Fibroblast of lung (primary cell): ENCODE measurements at regions not wholly inside any gene's neighbourhood (a gene's known extent, or its start where the extent isn't known, plus 50 kb on each side); places are given as distances from the start of the nearest gene placed in this dataset.
A peak's percentile ranks its signal among the peaks of the same experiment; 100 is the strongest.

Source experiments
- DNase-seq, 2 donors: peaks; one replicate each; pipeline versions ENCODE4 v3.0.0 to v3.0.0-alpha.2; 2010; ENCODE audit warnings: low read depth in 2 of 2
- H2AFZ ChIP-seq: 2 replicates; pipeline ENCODE4 v1.5.1; 2012; ENCODE audit warnings: low read length, control low read depth, inconsistent platforms
- H3K27ac ChIP-seq: 2 replicates; pipeline ENCODE4 v1.5.1; 2011; ENCODE audit warnings: low read length, control low read depth; ENCODE audit not compliant: insufficient read depth
- H3K27me3 ChIP-seq: 2 replicates; pipeline ENCODE4 v1.5.1; 2011; ENCODE audit warnings: mild to moderate bottlenecking, low read length; ENCODE audit not compliant: control insufficient read depth, insufficient read depth
- H3K36me3 ChIP-seq: 2 replicates; pipeline ENCODE4 v1.5.1; 2011; ENCODE audit warnings: low read length; ENCODE audit not compliant: control insufficient read depth, insufficient read depth
- H3K4me1 ChIP-seq: 2 replicates; pipeline ENCODE4 v1.5.1; 2011; ENCODE audit warnings: low read length; ENCODE audit not compliant: control insufficient read depth, insufficient read depth; ENCODE audit errors: extremely low read depth
- H3K4me2 ChIP-seq: 2 replicates; pipeline ENCODE4 v1.5.1; 2011; ENCODE audit warnings: low read length, control low read depth; ENCODE audit not compliant: insufficient read depth; ENCODE audit errors: extremely low read depth
- H3K4me3 ChIP-seq, 4 experiments: fragments of 200-600 bp in 1 of 4; sonication (generic) in 1 of 4; replicated peaks in 1 of 4; 2 replicates each; pipeline ENCODE4 v1.5.1; 2011 to 2016; ENCODE audit warnings: low read length in 4 of 4, low read depth in 3 of 4, mild to moderate bottlenecking in 3 of 4, control low read depth in 2 of 4, inconsistent platforms in 1 of 4, mixed read lengths in 1 of 4; ENCODE audit not compliant: insufficient read depth in 1 of 4; ENCODE audit errors: control extremely low read depth in 1 of 4
- H3K79me2 ChIP-seq: 2 replicates; pipeline ENCODE4 v1.5.1; 2012; ENCODE audit warnings: mild to moderate bottlenecking, low read length, inconsistent platforms; ENCODE audit not compliant: control insufficient read depth, insufficient read depth
- H3K9ac ChIP-seq: 2 replicates; pipeline ENCODE4 v1.5.1; 2011; ENCODE audit warnings: mild to moderate bottlenecking, low read length, control low read depth; ENCODE audit not compliant: insufficient read depth
- H3K9me3 ChIP-seq: 2 replicates; pipeline ENCODE4 v1.5.1; 2012; ENCODE audit warnings: low read depth, low read length; ENCODE audit not compliant: control insufficient read depth, insufficient read depth
- H4K20me1 ChIP-seq: 2 replicates; pipeline ENCODE4 v1.5.1; 2011; ENCODE audit warnings: low read length; ENCODE audit not compliant: control insufficient read depth, insufficient read depth; ENCODE audit errors: extremely low read depth
- CTCF ChIP-seq, 2 donors: IDR thresholded peaks in 1 of 2; conservative IDR thresholded peaks in 1 of 2; 1 replicate in 1 of 2; 2 replicates in 1 of 2; pipeline ENCODE4 v1.5.1; 2011 to 2012; ENCODE audit warnings: low read length in 2 of 2, control low read depth in 1 of 2, inconsistent platforms in 1 of 2, low read depth in 1 of 2, mild to moderate bottlenecking in 1 of 2
- EZH2 ChIP-seq: IDR thresholded peaks from 2 replicates; pipeline ENCODE4 v1.5.1; 2012; ENCODE audit warnings: low read length, control low read depth, mild to moderate bottlenecking; ENCODE audit errors: missing control alignments

DNA sequence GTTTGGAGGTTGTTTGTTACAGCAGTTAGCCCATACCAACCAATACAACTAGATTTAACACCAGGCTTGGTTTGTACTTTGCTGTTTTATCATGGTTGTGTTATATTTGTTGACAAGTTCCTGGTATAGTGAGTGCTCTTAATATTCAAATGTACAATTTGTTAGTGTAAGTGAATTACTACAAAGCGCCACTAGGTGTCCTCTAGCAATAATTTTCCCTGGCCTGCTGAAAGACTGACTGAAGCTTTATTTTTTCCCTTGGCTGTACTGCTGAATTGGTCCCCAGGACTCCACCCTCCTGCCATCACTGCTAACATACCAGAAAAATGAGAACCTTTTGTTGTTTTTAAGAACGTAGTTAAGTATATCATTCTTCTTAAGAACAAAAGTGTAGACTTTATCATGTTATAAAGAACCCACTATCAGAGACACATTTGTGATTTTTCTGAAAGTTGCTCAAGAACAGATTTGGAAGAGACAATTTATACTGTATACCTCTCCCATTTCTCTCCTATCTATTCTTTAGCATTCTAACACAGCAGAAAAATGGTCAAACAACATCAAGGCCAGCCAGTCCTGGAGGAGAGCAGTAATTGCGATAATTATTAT is 75.3 kb upstream of the FAR2 start:
- H3K79me2 ChIP-seq, result no peaks in the 10 kb centered on the region
- H3K4me2 ChIP-seq, result no peak overlapping the region
- H3K9ac ChIP-seq, result no peak overlapping the region

GRCh38 chr12:29081101-29081500 is 68.0 kb upstream of the FAR2 start:
- no peak overlapping the region for H3K4me2 ChIP-seq
- no peaks in the 10 kb centered on the region for H3K4me1 ChIP-seq
- no peak overlapping the region for H3K9ac ChIP-seq
- no peaks in the 10 kb centered on the region for H4K20me1 ChIP-seq
- no peaks in the 10 kb centered on the region for H3K79me2 ChIP-seq
- no peaks in the 10 kb centered on the region for H3K36me3 ChIP-seq
- no peaks in the 10 kb centered on the region for H3K9me3 ChIP-seq
- H3K27me3 ChIP-seq, result no peaks in the 10 kb centered on the region
- no peak for TF ChIP-seq EZH2
- TF ChIP-seq CTCF (conservative IDR thresholded peaks at IDR 0.05 in 1 of 2, IDR thresholded peaks at IDR 0.05 in 1 of 2; ENCODE audit: low read depth in 1 of 2, low read length in 2 of 2), result no peak
- DNase-seq, result no peak
- H2AFZ ChIP-seq, result no peak overlapping the region
- H3K27ac ChIP-seq, result no peak overlapping the region
- H3K4me3 ChIP-seq, result no peak overlapping the region

More for the DNA sequence above, 75.3 kb upstream of the FAR2 start:
- H2AFZ ChIP-seq, result no peak overlapping the region
- H3K4me3 ChIP-seq, result no peak overlapping the region
- no peaks in the 10 kb centered on the region for H3K36me3 ChIP-seq
- H3K9me3 ChIP-seq, result no peaks in the 10 kb centered on the region
- H3K27me3 ChIP-seq, result no peaks in the 10 kb centered on the region
- no peaks in the 10 kb centered on the region for H3K4me1 ChIP-seq
- DNase-seq, result peak; percentile 54 to 69
- no peaks in the 10 kb centered on the region for H4K20me1 ChIP-seq
- TF ChIP-seq EZH2, result no peak
- peak; percentile 55 to 74 for TF ChIP-seq CTCF (conservative IDR thresholded peaks at IDR 0.05 in 1 of 2, IDR thresholded peaks at IDR 0.05 in 1 of 2; ENCODE audit: low read depth in 1 of 2, low read length in 2 of 2)
- H3K27ac ChIP-seq, result no peak overlapping the region

GRCh38 chr12:29082522-29082921 is 66.6 kb upstream of the FAR2 start:
- Histone ChIP-seq H3K27me3 (no peaks in the 10 kb centered on the region), H3K4me3 (no peak overlapping the region), H3K4me1 (no peaks in the 10 kb centered on the region), H3K79me2 (no peaks in the 10 kb centered on the region), H4K20me1 (no peaks in the 10 kb centered on the region), H2AFZ (no peak overlapping the region), H3K9ac (no peak overlapping the region), H3K9me3 (no peaks in the 10 kb centered on the region), H3K27ac (no peak overlapping the region), H3K36me3 (no peaks in the 10 kb centered on the region), H3K4me2 (no peak overlapping the region)
- TF ChIP-seq EZH2 (no peak), CTCF (conservative IDR thresholded peaks at IDR 0.05 in 1 of 2, IDR thresholded peaks at IDR 0.05 in 1 of 2; ENCODE audit: low read depth in 1 of 2, low read length in 2 of 2) (no peak)
- DNase-seq, result peak in 1 of 2 donors; percentile 18
